ENCODE measurements at regions not wholly inside any gene's neighbourhood (a gene's known extent, or its start where the extent isn't known, plus 50 kb on each side); places are given as distances from the start of the nearest gene placed in this dataset.

GRCh38 chr9:108612513-108612912 is 243.3 kb downstream of the ACTL7B start:
- no peak overlapping the region for H3K9ac ChIP-seq (ENCODE audit: low read depth, low read length, poor library complexity, severe bottlenecking)
- H3K9me3 ChIP-seq (ENCODE audit: insufficient read depth, low read depth, low read length), result no peaks in the 10 kb centered on the region
- H3K9me2 ChIP-seq (replicated peaks; ENCODE audit: low read depth, low read length), result no peaks in the 10 kb centered on the region
- no peak overlapping the region for H3K4me3 ChIP-seq (ENCODE audit: low read length, poor library complexity, severe bottlenecking)
- no peaks in the 10 kb centered on the region for H3K27me3 ChIP-seq (ENCODE audit: insufficient read depth, low read length, poor library complexity, severe bottlenecking)
- H3K4me1 ChIP-seq (ENCODE audit: insufficient read depth, low read length, poor library complexity, severe bottlenecking), result no peaks in the 10 kb centered on the region
- H2AFZ ChIP-seq (ENCODE audit: low read length), result no peak overlapping the region
- no peaks in the 10 kb centered on the region for H3K36me3 ChIP-seq (ENCODE audit: insufficient read depth, low read length)
- H3K4me2 ChIP-seq (ENCODE audit: low read depth, low read length, poor library complexity, severe bottlenecking), result no peak overlapping the region
- H4K20me1 ChIP-seq (ENCODE audit: insufficient read depth, low read length, poor library complexity, severe bottlenecking), result no peaks in the 10 kb centered on the region
- H3K79me2 ChIP-seq (ENCODE audit: insufficient read depth, low read length), result no peaks in the 10 kb centered on the region
- H3F3A ChIP-seq (ENCODE audit: low read depth), result no peaks in the 10 kb centered on the region
- TF ChIP-seq, protein P1, sequence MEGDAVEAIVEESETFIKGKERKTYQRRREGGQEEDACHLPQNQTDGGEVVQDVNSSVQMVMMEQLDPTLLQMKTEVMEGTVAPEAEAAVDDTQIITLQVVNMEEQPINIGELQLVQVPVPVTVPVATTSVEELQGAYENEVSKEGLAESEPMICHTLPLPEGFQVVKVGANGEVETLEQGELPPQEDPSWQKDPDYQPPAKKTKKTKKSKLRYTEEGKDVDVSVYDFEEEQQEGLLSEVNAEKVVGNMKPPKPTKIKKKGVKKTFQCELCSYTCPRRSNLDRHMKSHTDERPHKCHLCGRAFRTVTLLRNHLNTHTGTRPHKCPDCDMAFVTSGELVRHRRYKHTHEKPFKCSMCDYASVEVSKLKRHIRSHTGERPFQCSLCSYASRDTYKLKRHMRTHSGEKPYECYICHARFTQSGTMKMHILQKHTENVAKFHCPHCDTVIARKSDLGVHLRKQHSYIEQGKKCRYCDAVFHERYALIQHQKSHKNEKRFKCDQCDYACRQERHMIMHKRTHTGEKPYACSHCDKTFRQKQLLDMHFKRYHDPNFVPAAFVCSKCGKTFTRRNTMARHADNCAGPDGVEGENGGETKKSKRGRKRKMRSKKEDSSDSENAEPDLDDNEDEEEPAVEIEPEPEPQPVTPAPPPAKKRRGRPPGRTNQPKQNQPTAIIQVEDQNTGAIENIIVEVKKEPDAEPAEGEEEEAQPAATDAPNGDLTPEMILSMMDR (conservative IDR thresholded peaks at IDR 0.05; ENCODE audit: low read length), result no peak
- no peak for TF ChIP-seq EZH2phosphoT487 (IDR thresholded peaks at IDR 0.05; ENCODE audit: borderline replicate concordance)

DNA sequence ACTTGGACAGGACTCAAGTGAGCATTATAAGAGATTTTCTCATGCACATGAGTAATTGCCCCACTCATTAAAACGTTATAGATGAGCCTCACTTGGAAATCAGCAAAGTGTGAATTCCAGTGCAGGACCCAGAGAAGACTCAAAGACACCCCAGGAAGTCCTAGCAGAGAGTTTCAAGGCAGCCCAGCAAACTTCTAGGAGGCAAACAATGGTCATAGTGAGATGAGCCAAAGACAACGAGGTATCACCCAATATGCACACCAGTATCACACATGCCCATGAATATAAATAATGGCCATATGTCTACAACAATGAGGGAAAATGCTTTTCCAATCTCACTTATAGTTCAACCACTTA is 245.9 kb downstream of the ACTL7B start:
- Histone ChIP-seq H3K79me2 (ENCODE audit: insufficient read depth, low read length) (no peaks in the 10 kb centered on the region), H3K36me3 (ENCODE audit: insufficient read depth, low read length) (no peaks in the 10 kb centered on the region), H3K4me2 (ENCODE audit: low read depth, low read length, poor library complexity, severe bottlenecking) (no peak overlapping the region), H2AFZ (ENCODE audit: low read length) (no peak overlapping the region), H3K27me3 (ENCODE audit: insufficient read depth, low read length, poor library complexity, severe bottlenecking) (no peaks in the 10 kb centered on the region), H3K9ac (ENCODE audit: low read depth, low read length, poor library complexity, severe bottlenecking) (no peak overlapping the region), H3K4me1 (ENCODE audit: insufficient read depth, low read length, poor library complexity, severe bottlenecking) (no peaks in the 10 kb centered on the region), H3K9me2 (replicated peaks; ENCODE audit: low read depth, low read length) (no peaks in the 10 kb centered on the region), H3K4me3 (ENCODE audit: low read length, poor library complexity, severe bottlenecking) (no peak overlapping the region), H3K9me3 (ENCODE audit: insufficient read depth, low read depth, low read length) (no peaks in the 10 kb centered on the region), H3F3A (ENCODE audit: low read depth) (no peaks in the 10 kb centered on the region), H4K20me1 (ENCODE audit: insufficient read depth, low read length, poor library complexity, severe bottlenecking) (no peaks in the 10 kb centered on the region)
- TF ChIP-seq, protein P1 (conservative IDR thresholded peaks at IDR 0.05; ENCODE audit: low read length), result no peak
- TF ChIP-seq EZH2phosphoT487 (IDR thresholded peaks at IDR 0.05; ENCODE audit: borderline replicate concordance), result no peak

GRCh38 chr9:108609227-108609896 is 246.4 kb downstream of the ACTL7B start:
- Histone ChIP-seq H3F3A (ENCODE audit: low read depth) (no peaks in the 10 kb centered on the region), H3K79me2 (ENCODE audit: insufficient read depth, low read length) (no peaks in the 10 kb centered on the region), H3K36me3 (ENCODE audit: insufficient read depth, low read length) (no peaks in the 10 kb centered on the region), H2AFZ (ENCODE audit: low read length) (no peak overlapping the region), H3K4me2 (ENCODE audit: low read depth, low read length, poor library complexity, severe bottlenecking) (no peak overlapping the region), H3K9me3 (ENCODE audit: insufficient read depth, low read depth, low read length) (no peaks in the 10 kb centered on the region), H3K4me1 (ENCODE audit: insufficient read depth, low read length, poor library complexity, severe bottlenecking) (no peaks in the 10 kb centered on the region), H3K9ac (ENCODE audit: low read depth, low read length, poor library complexity, severe bottlenecking) (no peak overlapping the region), H3K4me3 (ENCODE audit: low read length, poor library complexity, severe bottlenecking) (no peak overlapping the region), H4K20me1 (ENCODE audit: insufficient read depth, low read length, poor library complexity, severe bottlenecking) (no peaks in the 10 kb centered on the region), H3K9me2 (replicated peaks; ENCODE audit: low read depth, low read length) (no peaks in the 10 kb centered on the region), H3K27me3 (ENCODE audit: insufficient read depth, low read length, poor library complexity, severe bottlenecking) (no peaks in the 10 kb centered on the region)
- TF ChIP-seq, protein P1 (conservative IDR thresholded peaks at IDR 0.05; ENCODE audit: low read length), result no peak
- no peak for TF ChIP-seq EZH2phosphoT487 (IDR thresholded peaks at IDR 0.05; ENCODE audit: borderline replicate concordance)

Measured in Loucy (cell line).